ENCODE measurements at regions not wholly inside any gene's neighbourhood (a gene's known extent, or its start where the extent isn't known, plus 50 kb on each side); places are given as distances from the start of the nearest gene placed in this dataset.

DNA sequence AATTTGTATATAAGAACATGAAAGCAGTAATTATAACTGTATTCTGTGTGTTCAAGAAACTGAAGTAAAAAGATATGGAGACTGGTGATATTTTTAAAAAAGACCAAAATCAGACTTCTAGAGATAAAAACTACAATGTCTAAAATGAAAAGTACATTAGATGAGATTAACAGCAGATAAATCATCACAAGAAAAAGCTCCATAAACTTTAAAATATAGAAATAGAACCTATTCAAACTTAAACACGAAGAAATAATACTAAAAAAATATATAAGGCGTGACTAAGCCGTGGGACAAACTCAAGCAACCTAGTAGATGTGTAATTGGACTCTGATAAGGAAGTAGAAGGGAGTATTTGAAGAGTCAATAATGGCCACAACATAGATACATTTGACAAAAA is 189.1 kb upstream of the ZMIZ1 start:
- ATAC-seq (ENCODE audit: low read depth) = no peak
- H3K4me1 ChIP-seq (ENCODE audit: insufficient read depth, poor library complexity, severe bottlenecking) = no peaks in the 10 kb centered on the region
- H3K9me3 ChIP-seq (ENCODE audit: severe bottlenecking) = peaks cover 11% of the 10 kb centered on the region
- no peaks in the 10 kb centered on the region for H3K36me3 ChIP-seq (ENCODE audit: low read depth)
- no peak overlapping the region for H3K4me3 ChIP-seq (ENCODE audit: severe bottlenecking)
- H3K27ac ChIP-seq (ENCODE audit: poor library complexity, severe bottlenecking) = no peak overlapping the region
- no peak for DNase-seq (ENCODE audit: low spot score)
- no peak for TF ChIP-seq CTCF (IDR thresholded peaks at IDR 0.05; ENCODE audit: poor library complexity, severe bottlenecking)
- H3K27me3 ChIP-seq (ENCODE audit: insufficient read depth, poor library complexity, severe bottlenecking) = no peaks in the 10 kb centered on the region

- no peak for TF ChIP-seq CTCF (IDR thresholded peaks at IDR 0.05; ENCODE audit: poor library complexity, severe bottlenecking)
- Histone ChIP-seq H3K9me3 (ENCODE audit: severe bottlenecking) (peaks cover 5% of the 10 kb centered on the region), H3K27ac (ENCODE audit: poor library complexity, severe bottlenecking) (no peak overlapping the region), H3K4me1 (ENCODE audit: insufficient read depth, poor library complexity, severe bottlenecking) (no peaks in the 10 kb centered on the region), H3K36me3 (ENCODE audit: low read depth) (no peaks in the 10 kb centered on the region), H3K27me3 (ENCODE audit: insufficient read depth, poor library complexity, severe bottlenecking) (peaks cover 4% of the 10 kb centered on the region), H3K4me3 (ENCODE audit: severe bottlenecking) (no peak overlapping the region)
- no peak for ATAC-seq (ENCODE audit: low read depth)
- DNase-seq (ENCODE audit: low spot score) = no peak
Measured at GRCh38 chr10:78886129-78886528, 182.6 kb upstream of the ZMIZ1 start.

DNA sequence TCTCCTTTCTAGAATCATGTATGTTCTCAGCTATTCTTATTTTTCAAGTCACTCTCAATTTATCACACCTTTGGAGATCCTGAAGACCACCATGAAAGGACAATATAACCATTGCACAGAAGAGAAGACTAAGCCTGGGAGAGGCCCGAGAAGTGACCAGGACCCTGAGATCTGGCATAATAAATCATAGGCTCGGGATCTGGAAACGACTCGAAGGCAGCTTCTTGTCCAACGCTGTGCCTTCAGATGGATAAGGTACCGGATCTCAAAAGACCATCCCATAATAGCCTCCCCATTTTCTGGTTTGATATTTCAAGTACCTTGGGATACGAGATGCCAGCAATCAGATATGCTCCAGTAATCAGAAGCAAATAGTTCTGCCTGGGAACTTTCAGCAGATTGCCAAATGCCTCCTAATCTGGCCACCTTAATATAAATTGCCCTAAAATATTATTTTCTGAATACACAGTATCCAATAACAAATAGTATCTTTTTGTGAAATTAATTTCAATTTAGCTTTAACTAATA is 179.2 kb upstream of the ZMIZ1 start:
- Histone ChIP-seq H3K27ac (ENCODE audit: poor library complexity, severe bottlenecking) (no peak overlapping the region), H3K36me3 (ENCODE audit: low read depth) (no peaks in the 10 kb centered on the region), H3K4me1 (ENCODE audit: insufficient read depth, poor library complexity, severe bottlenecking) (no peaks in the 10 kb centered on the region), H3K27me3 (ENCODE audit: insufficient read depth, poor library complexity, severe bottlenecking) (peaks cover 4% of the 10 kb centered on the region), H3K9me3 (ENCODE audit: severe bottlenecking) (peaks cover 3% of the 10 kb centered on the region), H3K4me3 (ENCODE audit: severe bottlenecking) (no peak overlapping the region)
- ATAC-seq (ENCODE audit: low read depth) (no peak), DNase-seq (ENCODE audit: low spot score) (no peak)
- no peak for TF ChIP-seq CTCF (IDR thresholded peaks at IDR 0.05; ENCODE audit: poor library complexity, severe bottlenecking)

GRCh38 chr10:78890506-78890905 is 178.3 kb upstream of the ZMIZ1 start:
- no peak for TF ChIP-seq CTCF (IDR thresholded peaks at IDR 0.05; ENCODE audit: poor library complexity, severe bottlenecking)
- H3K36me3 ChIP-seq (ENCODE audit: low read depth) = no peaks in the 10 kb centered on the region
- H3K4me3 ChIP-seq (ENCODE audit: severe bottlenecking) = no peak overlapping the region

DNA sequence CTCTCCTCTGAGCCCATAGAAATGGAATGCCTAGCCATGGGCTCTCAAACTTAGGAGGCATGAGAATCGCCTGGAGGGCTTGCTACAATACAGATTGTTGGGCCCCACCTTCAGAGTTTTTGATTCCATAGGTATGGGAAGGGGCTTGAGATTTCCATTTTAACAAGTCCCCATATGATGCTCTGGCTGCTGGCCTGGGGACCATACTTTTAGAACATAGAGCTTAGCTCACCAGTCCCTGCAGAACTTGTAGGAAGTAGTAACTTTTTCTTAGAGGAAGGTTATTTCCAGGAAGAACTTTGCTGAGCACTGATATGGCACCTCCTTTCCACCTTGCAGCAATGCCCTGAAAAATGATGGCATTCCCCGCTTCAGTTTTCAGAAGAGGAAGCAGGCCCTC is 177.0 kb upstream of the ZMIZ1 start:
- DNase-seq (ENCODE audit: low spot score) (no peak), ATAC-seq (ENCODE audit: low read depth) (no peak)

More at GRCh38 chr10:78890506-78890905, 178.3 kb upstream of the ZMIZ1 start:
- DNase-seq (ENCODE audit: low spot score) (peak; percentile 32), ATAC-seq (ENCODE audit: low read depth) (no peak)
- Histone ChIP-seq H3K27ac (ENCODE audit: poor library complexity, severe bottlenecking) (no peak overlapping the region), H3K27me3 (ENCODE audit: insufficient read depth, poor library complexity, severe bottlenecking) (peaks cover 4% of the 10 kb centered on the region), H3K4me1 (ENCODE audit: insufficient read depth, poor library complexity, severe bottlenecking) (no peaks in the 10 kb centered on the region), H3K9me3 (ENCODE audit: severe bottlenecking) (peaks cover 3% of the 10 kb centered on the region)

More for the DNA sequence above, 177.0 kb upstream of the ZMIZ1 start:
- H3K4me1 ChIP-seq (ENCODE audit: insufficient read depth, poor library complexity, severe bottlenecking) = no peaks in the 10 kb centered on the region
- no peak overlapping the region for H3K4me3 ChIP-seq (ENCODE audit: severe bottlenecking)
- no peaks in the 10 kb centered on the region for H3K9me3 ChIP-seq (ENCODE audit: severe bottlenecking)
- no peak overlapping the region for H3K27ac ChIP-seq (ENCODE audit: poor library complexity, severe bottlenecking)
- H3K27me3 ChIP-seq (ENCODE audit: insufficient read depth, poor library complexity, severe bottlenecking) = peaks cover 4% of the 10 kb centered on the region
- no peaks in the 10 kb centered on the region for H3K36me3 ChIP-seq (ENCODE audit: low read depth)
- no peak for TF ChIP-seq CTCF (IDR thresholded peaks at IDR 0.05; ENCODE audit: poor library complexity, severe bottlenecking)
